CD4-positive, alpha-beta T cell treated with Interleukin-2 at 100 ng/mL for 4 hours (primary cell): ENCODE measurements at regions not wholly inside any gene's neighbourhood (a gene's known extent, or its start where the extent isn't known, plus 50 kb on each side); places are given as distances from the start of the nearest gene placed in this dataset.
"Not testable (repeated sequence)": the region's sequence is repeated elsewhere in the genome, so short reads cannot be mapped to it uniquely, and the experiment has no call there.

Source experiments
- DNase-seq: peaks from one replicate; pipeline ENCODE4 v3.0.0-alpha.2; 2020; ENCODE audit warnings: low spot score

GRCh38 chr1:238998577-238998976 is 387.8 kb upstream of the CHRM3 start:
- no peak for DNase-seq

- DNase-seq, result no peak
Observed at GRCh38 chr1:238991765-238992495, 394.4 kb upstream of the CHRM3 start.

DNA sequence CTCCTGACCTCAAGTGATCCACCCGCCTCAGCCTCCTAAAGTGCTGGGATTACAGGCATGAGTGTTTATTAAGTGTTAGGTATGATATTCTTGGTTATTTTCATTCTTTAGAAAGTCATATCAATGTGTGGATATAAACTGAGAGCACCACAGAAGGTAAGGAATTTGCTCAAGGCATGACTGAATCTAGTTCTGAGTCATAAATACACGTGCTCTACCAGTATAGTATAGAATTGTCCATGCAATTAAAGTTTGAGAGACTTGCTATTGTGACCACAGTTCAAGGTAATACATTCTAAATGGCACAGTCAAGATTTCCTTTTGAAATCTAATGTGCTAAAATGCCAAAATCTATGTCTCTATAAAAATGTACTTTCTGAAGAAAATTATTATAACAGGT is 401.1 kb upstream of the CHRM3 start:
- no peak for DNase-seq

DNA sequence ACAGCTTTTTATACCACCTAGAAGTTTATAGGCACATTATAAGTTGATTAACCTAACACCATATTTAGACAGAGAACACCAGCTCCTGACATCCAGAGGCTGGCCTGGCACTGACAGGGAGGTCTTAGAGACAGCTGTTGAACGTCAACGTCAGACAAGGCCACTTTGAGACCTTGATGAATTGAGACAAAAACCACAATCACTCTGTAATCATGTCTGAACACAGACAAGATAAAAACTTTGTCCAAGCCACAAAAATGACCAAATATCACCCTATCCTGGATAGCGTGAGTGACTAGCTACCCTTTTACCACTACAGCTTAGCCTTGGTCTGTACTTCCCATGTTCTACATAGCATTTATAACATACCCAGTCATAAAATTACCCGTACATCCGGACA is 403.6 kb upstream of the CHRM3 start:
- no peak for DNase-seq

- no peak for DNase-seq
Observed at GRCh38 chr1:238981317-238981933, 404.9 kb upstream of the CHRM3 start.

DNA sequence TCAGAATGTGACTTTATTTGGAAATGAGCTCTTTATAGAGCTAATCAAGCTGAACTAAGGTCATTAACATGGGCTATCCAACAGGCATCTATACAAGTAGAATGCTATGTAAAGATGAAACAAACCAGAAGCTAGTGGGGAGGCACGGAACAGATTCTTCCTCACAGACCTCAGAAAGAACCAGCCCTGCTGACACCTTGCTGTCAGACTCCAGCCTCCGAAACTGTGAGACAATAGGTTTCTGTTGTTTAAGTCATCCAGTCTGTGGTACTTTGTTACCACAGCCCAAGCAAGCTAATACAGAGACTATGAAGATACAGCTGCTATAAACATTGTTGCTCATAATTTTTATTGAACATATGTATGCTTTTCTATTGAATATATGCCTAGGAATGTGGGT is 406.3 kb upstream of the CHRM3 start:
- no peak for DNase-seq

- DNase-seq, result no peak
Observed at GRCh38 chr1:238964631-238965030, 421.7 kb upstream of the CHRM3 start.

DNA sequence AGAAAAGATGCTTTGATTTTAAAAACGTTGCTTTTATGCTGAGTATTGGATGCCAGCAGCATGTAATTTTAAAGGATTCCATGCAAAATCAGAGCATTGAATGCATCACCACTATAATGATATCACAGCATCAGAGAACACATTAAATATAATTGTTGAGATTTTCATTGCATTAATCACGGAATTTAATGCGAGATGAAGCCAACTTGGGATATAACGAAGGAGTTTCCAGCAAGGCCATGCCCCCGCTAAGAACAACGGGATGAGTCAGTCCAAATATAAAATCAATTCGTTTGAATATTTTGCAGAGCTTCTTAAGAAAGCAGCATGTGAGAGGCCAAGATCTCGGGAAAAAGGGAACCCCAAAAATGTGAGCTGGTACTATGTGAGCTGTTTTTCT is 423.4 kb upstream of the CHRM3 start:
- DNase-seq, result no peak

DNA sequence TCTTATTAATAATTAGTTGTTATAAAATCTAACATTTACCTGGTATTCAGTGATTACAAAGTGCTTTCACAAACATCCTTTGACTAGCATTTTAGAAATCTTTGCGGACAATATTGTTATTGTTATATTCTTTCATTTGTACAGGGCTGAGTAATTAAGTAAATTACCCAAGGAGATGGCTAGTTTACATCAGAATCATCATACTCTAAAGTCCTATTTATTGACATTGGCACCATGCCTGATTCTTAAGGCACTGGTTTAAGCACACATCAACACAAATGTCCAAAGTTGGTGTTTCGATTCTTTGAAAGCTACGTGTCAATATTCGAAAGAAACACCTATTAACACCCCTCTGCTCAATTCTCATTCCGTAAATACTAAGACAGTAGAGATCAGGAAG is 424.6 kb upstream of the CHRM3 start:
- DNase-seq, result no peak

DNA sequence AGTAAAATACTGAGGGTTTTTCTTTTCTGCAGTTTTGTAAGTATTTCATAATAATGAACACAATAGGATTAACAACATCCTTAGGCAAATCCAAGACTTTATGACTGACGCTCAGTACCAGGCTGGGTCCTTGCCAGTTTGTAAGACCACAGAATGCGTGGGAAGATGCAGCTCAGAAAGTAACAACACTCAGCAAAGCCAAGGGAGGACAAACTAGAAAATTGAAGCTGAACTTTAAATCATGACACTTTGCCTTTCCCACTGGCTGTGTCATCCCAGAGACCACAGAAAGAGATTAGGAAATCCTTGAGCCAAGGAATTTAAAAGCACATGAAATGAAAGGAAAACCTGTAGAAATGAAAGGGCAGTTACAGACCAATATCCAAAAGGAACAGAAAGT is 426.3 kb upstream of the CHRM3 start:
- no peak for DNase-seq

- DNase-seq, result no peak
Observed at GRCh38 chr1:238955934-238956333, 430.4 kb upstream of the CHRM3 start.

- DNase-seq, result no peak
Observed at GRCh38 chr1:238954865-238955264, 431.5 kb upstream of the CHRM3 start.

- DNase-seq, result no peak
Observed at GRCh38 chr1:238953448-238954010, 432.8 kb upstream of the CHRM3 start.

GRCh38 chr1:238951809-238952208 is 434.6 kb upstream of the CHRM3 start:
- DNase-seq, result no peak

- no peak for DNase-seq
Observed at GRCh38 chr1:238950784-238951183, 435.6 kb upstream of the CHRM3 start.

DNA sequence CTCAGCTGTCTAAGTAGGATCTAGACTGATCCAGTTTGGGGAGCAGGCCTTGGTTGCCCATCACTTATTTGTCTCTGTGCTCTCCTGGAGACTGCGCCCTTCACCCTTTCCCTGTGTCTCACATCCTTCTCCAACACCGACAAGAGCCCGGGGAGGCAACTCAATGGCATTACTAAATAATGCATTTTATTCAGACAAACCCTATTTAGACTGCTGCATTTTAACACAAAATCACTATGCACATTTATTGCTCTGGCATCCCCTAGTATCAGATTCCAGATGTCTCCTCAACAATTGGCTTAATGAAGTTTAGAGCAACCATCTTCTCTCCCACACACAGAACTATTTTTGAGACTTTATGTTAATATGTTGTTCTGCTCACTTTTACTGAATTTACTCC is 436.4 kb upstream of the CHRM3 start:
- DNase-seq, result no peak

DNA sequence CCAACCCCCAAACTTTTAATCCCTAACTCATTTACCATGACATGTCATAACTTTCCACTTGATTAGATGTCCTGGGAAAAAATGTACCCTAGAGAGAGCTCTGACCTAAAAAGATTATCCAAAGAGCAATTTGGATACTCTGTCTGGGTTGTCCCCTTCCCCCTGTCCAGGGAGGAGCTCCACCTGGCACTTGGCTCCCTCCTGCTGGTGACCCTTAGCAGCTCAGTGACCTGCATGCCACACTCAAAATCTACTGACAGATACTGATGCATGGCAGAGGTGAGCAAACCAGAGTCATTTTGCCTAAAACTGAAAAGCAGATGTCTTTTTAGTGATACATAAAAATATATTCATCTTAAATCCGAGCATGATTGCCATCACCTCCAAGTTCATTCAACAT is 442.3 kb upstream of the CHRM3 start:
- DNase-seq, result no peak

DNA sequence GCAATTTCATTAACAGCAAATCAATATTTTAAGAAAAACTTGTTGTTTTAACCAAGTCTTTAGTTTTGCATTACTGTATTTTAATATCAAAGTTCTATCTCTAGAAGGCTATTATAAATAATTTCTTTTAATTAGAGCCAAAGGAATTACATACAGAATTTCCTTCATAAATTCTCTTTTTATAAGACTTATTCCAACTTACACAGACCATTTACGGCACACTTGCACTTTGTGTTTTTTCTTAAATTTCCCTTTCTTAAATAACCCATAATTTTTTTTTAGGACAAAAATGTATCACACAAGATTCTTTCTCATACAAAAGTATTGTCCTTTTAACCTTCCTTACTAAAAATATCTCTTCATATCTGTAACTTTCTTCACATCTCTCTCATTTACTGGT is 458.5 kb upstream of the CHRM3 start:
- no peak for DNase-seq

- no peak for DNase-seq
Observed at GRCh38 chr1:238916828-238917227, 469.5 kb upstream of the CHRM3 start.

DNA sequence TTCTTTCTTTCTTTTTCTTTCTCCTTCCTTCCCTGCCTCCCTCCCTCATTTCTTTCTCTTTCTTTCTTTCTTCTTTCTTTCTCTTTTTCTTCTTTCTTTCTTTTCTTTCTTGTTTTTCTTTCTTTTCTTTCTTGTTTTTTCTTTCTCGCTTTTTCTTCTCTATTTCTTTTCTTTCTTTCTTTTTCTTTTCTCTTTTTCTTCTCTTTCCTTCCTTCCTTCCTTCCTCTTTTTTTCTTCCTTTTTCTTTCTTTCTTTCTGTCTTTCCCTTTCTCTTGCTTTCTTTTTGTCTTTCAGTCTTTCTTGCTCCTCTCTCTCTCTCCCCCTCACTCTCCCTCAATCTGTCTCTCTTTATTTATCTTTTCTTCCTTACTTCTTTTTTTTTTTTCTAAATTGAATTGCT is 472.0 kb upstream of the CHRM3 start:
- DNase-seq, result no peak

DNA sequence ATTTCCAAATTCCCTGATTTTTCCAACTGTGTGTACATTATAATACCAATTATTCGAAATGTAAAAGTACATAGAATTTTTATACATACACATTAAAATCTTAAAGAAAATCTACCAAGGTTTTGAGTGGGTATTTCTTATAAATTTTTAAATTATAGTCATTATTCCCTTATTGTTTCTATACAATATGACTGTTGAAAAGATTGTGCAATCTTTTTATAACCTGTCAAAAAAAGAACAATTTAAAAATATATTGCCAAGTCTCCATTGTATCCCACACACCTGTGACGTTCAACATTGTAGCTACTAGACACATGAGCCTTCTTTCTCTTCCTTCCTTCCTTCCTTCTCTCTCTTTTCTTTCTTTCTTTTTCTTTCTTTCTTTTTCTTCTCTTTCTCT is 473.2 kb upstream of the CHRM3 start:
- no peak for DNase-seq

DNA sequence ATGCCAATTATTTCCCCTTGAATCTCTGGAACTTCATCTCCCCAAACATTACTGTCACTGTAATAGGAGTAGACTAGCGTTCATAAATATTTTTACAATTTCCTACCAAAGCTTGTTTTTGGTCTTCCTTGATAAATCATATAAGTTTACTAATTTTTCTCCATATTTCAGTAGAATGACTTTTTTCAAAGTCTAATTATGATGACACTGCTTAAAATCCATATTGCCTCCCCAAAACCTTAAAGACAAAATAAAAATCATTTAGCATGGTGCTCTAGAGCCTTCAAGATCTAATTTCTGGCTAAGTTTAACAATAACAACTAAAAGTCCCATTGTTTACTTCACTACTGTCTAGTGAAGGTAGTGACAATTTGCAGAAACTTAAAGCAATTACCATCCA is 474.2 kb upstream of the CHRM3 start:
- no peak for DNase-seq

DNA sequence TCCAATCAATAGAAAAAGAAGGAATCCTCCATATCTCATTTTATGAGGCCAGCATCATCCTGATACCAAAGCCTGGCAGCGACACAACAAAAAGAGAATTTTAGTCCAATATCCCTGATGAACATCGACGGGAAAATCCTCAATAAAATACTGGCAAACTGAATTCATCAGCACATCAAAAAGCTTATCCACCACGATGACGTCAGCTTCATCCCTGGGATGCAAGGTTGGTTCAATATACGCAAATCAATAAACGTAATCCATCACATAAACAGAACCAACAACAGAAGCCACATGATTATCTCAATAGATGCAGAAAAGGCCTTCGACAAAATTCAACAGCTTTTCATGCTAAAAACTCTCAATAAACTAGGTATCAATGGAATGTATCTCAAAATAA is 483.6 kb upstream of the CHRM3 start:
- DNase-seq, result not testable (repeated sequence)

GRCh38 chr1:238900334-238900865 is 486.0 kb upstream of the CHRM3 start:
- no peak for DNase-seq
